Fibroblast of the aortic adventitia (primary cell): ENCODE measurements at regions not wholly inside any gene's neighbourhood (a gene's known extent, or its start where the extent isn't known, plus 50 kb on each side); places are given as distances from the start of the nearest gene placed in this dataset.

Source experiments
- DNase-seq: peaks from one replicate; pipeline ENCODE4 v3.0.0-alpha.2; 2010; ENCODE audit warnings: low read depth
- H3K4me3 ChIP-seq: 2 replicates; pipeline ENCODE4 v1.5.1; 2011; ENCODE audit warnings: low read depth, mild to moderate bottlenecking, control low read depth, low read length, moderate library complexity
- CTCF ChIP-seq: IDR thresholded peaks from 2 replicates; pipeline ENCODE4 v1.5.1; 2011; ENCODE audit warnings: mild to moderate bottlenecking, low read length, control low read depth, inconsistent platforms; ENCODE audit not compliant: insufficient read depth

GRCh38 chr21:14685568-14685967 lies 139.5 kb upstream of the SAMSN1 start:
- DNase-seq = no peak
- no peak overlapping the region for H3K4me3 ChIP-seq
- TF ChIP-seq CTCF = no peak

- H3K4me3 ChIP-seq = no peak overlapping the region
- no peak for TF ChIP-seq CTCF
- DNase-seq = no peak
These were observed 138.0 kb upstream of the SAMSN1 start for GRCh38 chr21:14684071-14684470.

GRCh38 chr21:14683063-14683462 lies 136.9 kb upstream of the SAMSN1 start:
- TF ChIP-seq CTCF = no peak
- DNase-seq = no peak
- no peak overlapping the region for H3K4me3 ChIP-seq

GRCh38 chr21:14678973-14679574 lies 133.0 kb upstream of the SAMSN1 start:
- no peak overlapping the region for H3K4me3 ChIP-seq
- no peak for TF ChIP-seq CTCF
- no peak for DNase-seq

GRCh38 chr21:14677639-14678179 lies 131.6 kb upstream of the SAMSN1 start:
- H3K4me3 ChIP-seq = no peak overlapping the region
- no peak for DNase-seq
- TF ChIP-seq CTCF = no peak

- no peak for DNase-seq
- no peak overlapping the region for H3K4me3 ChIP-seq
- no peak for TF ChIP-seq CTCF
These were observed 130.9 kb upstream of the SAMSN1 start for GRCh38 chr21:14677013-14677412.

- H3K4me3 ChIP-seq = no peak overlapping the region
- no peak for DNase-seq
- TF ChIP-seq CTCF = no peak
These were observed 129.8 kb upstream of the SAMSN1 start for GRCh38 chr21:14675774-14676530.
